ENCODE measurements at regions not wholly inside any gene's neighbourhood (a gene's known extent, or its start where the extent isn't known, plus 50 kb on each side); places are given as distances from the start of the nearest gene placed in this dataset.
A peak's percentile ranks its signal among the peaks of the same experiment; 100 is the strongest.

DNA sequence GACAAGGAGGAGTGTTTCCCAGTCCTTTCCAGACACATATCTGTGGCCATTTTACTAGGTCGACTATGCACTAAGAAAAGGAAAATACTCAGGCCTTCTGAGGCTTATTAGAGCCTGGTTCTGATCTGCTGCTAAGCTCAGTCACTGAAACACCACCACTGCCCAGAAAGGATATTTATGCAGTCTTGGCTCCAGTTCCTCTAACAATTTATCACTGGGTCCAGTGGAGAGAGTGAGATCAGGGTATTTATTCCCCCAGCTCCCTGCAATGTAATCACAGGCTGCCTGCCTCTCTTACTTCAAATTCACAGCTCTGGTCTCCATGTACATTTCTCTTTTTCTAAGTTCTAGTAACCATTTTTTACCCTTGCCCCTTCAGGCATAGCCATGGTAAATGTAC, 81.6 kb upstream of the INPP4B start:
- H3K27me3 ChIP-seq (ENCODE audit: control insufficient read depth in 1 of 2, insufficient read depth in 2 of 2, low read length in 2 of 2): no peaks in the 10 kb centered on the region
- H3K27ac ChIP-seq (ENCODE audit: low read length): peak overlapping the region; percentile 88
- no peaks in the 10 kb centered on the region for H3K36me3 ChIP-seq (ENCODE audit: control insufficient read depth in 2 of 2, insufficient read depth in 2 of 2, low read length in 2 of 2)
- H3K4me3 ChIP-seq (ENCODE audit: low read length in 2 of 2): no peak overlapping the region
- peak overlapping the region; percentile 7 to 10 for H3K9ac ChIP-seq (ENCODE audit: low read length in 2 of 2)
- peaks cover 19% of the 10 kb centered on the region for H3K4me1 ChIP-seq (ENCODE audit: control insufficient read depth, insufficient read depth, low read length)
- H3K9me3 ChIP-seq (ENCODE audit: control insufficient read depth in 2 of 2, low read length in 2 of 2): no peaks in the 10 kb centered on the region

GRCh38 chr4:142929526-142929925, 83.4 kb upstream of the INPP4B start:
- Histone ChIP-seq H3K9ac (ENCODE audit: low read length in 2 of 2) (no peak overlapping the region), H3K4me1 (ENCODE audit: control insufficient read depth, insufficient read depth, low read length) (peaks cover 14% of the 10 kb centered on the region), H3K36me3 (ENCODE audit: control insufficient read depth in 2 of 2, insufficient read depth in 2 of 2, low read length in 2 of 2) (no peaks in the 10 kb centered on the region), H3K27ac (ENCODE audit: low read length) (no peak overlapping the region), H3K4me3 (ENCODE audit: low read length in 2 of 2) (no peak overlapping the region), H3K9me3 (ENCODE audit: control insufficient read depth in 2 of 2, low read length in 2 of 2) (no peaks in the 10 kb centered on the region), H3K27me3 (ENCODE audit: control insufficient read depth in 1 of 2, insufficient read depth in 2 of 2, low read length in 2 of 2) (no peaks in the 10 kb centered on the region)

DNA sequence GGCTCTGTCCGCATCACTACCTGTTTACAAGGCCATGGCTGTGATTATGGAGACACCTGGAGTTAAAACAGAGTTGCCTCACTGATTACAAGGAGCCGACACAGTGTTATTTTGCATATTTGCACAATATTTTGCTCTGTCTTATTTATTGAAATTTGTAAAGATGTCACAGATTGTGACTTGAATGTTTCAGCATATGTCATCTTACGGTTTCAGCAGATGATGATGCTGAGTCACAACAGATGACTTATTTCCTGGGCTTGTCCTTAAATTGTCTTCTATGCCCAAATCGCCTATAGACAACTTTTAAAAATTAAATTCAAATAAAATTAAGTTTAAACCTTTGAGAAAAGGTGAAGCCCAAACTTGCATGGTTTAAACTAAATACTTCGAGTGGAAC, 87.1 kb upstream of the INPP4B start:
- H3K9me3 ChIP-seq (ENCODE audit: control insufficient read depth in 2 of 2, low read length in 2 of 2): no peaks in the 10 kb centered on the region
- no peak overlapping the region for H3K4me3 ChIP-seq (ENCODE audit: low read length in 2 of 2)
- H3K27ac ChIP-seq (ENCODE audit: low read length): no peak overlapping the region
- H3K27me3 ChIP-seq (ENCODE audit: control insufficient read depth in 1 of 2, insufficient read depth in 2 of 2, low read length in 2 of 2): no peaks in the 10 kb centered on the region
- no peaks in the 10 kb centered on the region for H3K36me3 ChIP-seq (ENCODE audit: control insufficient read depth in 2 of 2, insufficient read depth in 2 of 2, low read length in 2 of 2)
- H3K4me1 ChIP-seq (ENCODE audit: control insufficient read depth, insufficient read depth, low read length): peaks cover 3% of the 10 kb centered on the region
- H3K9ac ChIP-seq (ENCODE audit: low read length in 2 of 2): no peak overlapping the region

GRCh38 chr4:142940425-142941330, 94.6 kb upstream of the INPP4B start:
- Histone ChIP-seq H3K4me3 (ENCODE audit: low read length in 2 of 2) (no peak overlapping the region), H3K9me3 (ENCODE audit: control insufficient read depth in 2 of 2, low read length in 2 of 2) (no peaks in the 10 kb centered on the region), H3K36me3 (ENCODE audit: control insufficient read depth in 2 of 2, insufficient read depth in 2 of 2, low read length in 2 of 2) (no peaks in the 10 kb centered on the region), H3K9ac (ENCODE audit: low read length in 2 of 2) (no peak overlapping the region), H3K27ac (ENCODE audit: low read length) (no peak overlapping the region), H3K4me1 (ENCODE audit: control insufficient read depth, insufficient read depth, low read length) (peaks cover 10% of the 10 kb centered on the region), H3K27me3 (ENCODE audit: control insufficient read depth in 1 of 2, insufficient read depth in 2 of 2, low read length in 2 of 2) (no peaks in the 10 kb centered on the region)

- Histone ChIP-seq H3K4me3 (ENCODE audit: low read length in 2 of 2) (no peak overlapping the region), H3K9ac (ENCODE audit: low read length in 2 of 2) (no peak overlapping the region), H3K36me3 (ENCODE audit: control insufficient read depth in 2 of 2, insufficient read depth in 2 of 2, low read length in 2 of 2) (no peaks in the 10 kb centered on the region), H3K9me3 (ENCODE audit: control insufficient read depth in 2 of 2, low read length in 2 of 2) (no peaks in the 10 kb centered on the region), H3K27me3 (ENCODE audit: control insufficient read depth in 1 of 2, insufficient read depth in 2 of 2, low read length in 2 of 2) (no peaks in the 10 kb centered on the region), H3K27ac (ENCODE audit: low read length) (no peak overlapping the region), H3K4me1 (ENCODE audit: control insufficient read depth, insufficient read depth, low read length) (peaks cover 10% of the 10 kb centered on the region)
Observed at GRCh38 chr4:142944565-142944964, 98.5 kb upstream of the INPP4B start.

- peaks cover 0 to 5% of the 10 kb centered on the region in 2 donors for H3K9me3 ChIP-seq (ENCODE audit: control insufficient read depth in 2 of 2, low read length in 2 of 2)
- no peaks in the 10 kb centered on the region for H3K4me1 ChIP-seq (ENCODE audit: control insufficient read depth, insufficient read depth, low read length)
- H3K36me3 ChIP-seq (ENCODE audit: control insufficient read depth in 2 of 2, insufficient read depth in 2 of 2, low read length in 2 of 2): no peaks in the 10 kb centered on the region
- no peak overlapping the region for H3K27ac ChIP-seq (ENCODE audit: low read length)
- H3K9ac ChIP-seq (ENCODE audit: low read length in 2 of 2): no peak overlapping the region
- H3K4me3 ChIP-seq (ENCODE audit: low read length in 2 of 2): no peak overlapping the region
- no peaks in the 10 kb centered on the region for H3K27me3 ChIP-seq (ENCODE audit: control insufficient read depth in 1 of 2, insufficient read depth in 2 of 2, low read length in 2 of 2)
Observed at GRCh38 chr4:142952821-142953580, 106.9 kb upstream of the INPP4B start.

DNA sequence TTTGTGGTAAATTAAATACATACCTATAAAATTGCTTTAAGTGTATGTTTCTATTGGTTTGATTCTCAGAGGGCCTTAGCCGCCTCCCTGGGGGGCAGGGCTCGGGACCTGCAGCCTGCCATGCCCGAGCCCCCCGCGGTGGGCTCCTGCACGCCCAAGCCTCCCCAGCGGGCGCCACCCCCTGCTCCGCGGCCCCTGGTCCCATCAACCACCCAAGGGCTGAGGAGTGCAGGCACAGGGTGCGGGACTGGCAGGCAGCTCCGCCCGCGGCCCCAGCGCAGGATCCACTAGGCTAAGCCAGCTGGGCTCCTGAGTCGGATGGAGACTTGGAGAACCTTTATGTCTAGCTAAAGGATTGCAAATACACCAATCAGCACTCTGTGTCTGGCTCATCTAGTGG, 108.3 kb upstream of the INPP4B start:
- Histone ChIP-seq H3K4me1 (ENCODE audit: control insufficient read depth, insufficient read depth, low read length) (no peaks in the 10 kb centered on the region), H3K27me3 (ENCODE audit: control insufficient read depth in 1 of 2, insufficient read depth in 2 of 2, low read length in 2 of 2) (no peaks in the 10 kb centered on the region)

DNA sequence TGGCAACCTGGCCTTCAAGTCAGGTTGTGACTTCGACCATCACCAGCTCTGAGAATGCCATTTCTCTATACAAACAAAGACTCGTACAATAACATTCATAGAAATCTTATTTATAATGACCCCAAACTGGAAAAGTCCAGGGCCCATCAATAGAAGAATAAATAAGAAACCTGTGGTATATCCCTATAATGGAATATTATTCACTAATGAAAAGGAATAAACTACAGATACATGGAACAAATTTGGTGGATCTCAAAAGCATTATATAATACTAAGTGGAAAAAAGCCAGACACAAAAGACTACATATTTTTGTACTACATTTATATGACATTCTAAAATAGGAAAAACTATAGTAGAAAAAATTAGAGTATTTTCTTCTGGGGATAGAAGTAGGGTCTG, 109.4 kb upstream of the INPP4B start:
- no peak overlapping the region for H3K4me3 ChIP-seq (ENCODE audit: low read length in 2 of 2)
- H3K4me1 ChIP-seq (ENCODE audit: control insufficient read depth, insufficient read depth, low read length): no peaks in the 10 kb centered on the region
- no peaks in the 10 kb centered on the region for H3K36me3 ChIP-seq (ENCODE audit: control insufficient read depth in 2 of 2, insufficient read depth in 2 of 2, low read length in 2 of 2)
- no peak overlapping the region for H3K27ac ChIP-seq (ENCODE audit: low read length)
- H3K27me3 ChIP-seq (ENCODE audit: control insufficient read depth in 1 of 2, insufficient read depth in 2 of 2, low read length in 2 of 2): no peaks in the 10 kb centered on the region
- no peak overlapping the region for H3K9ac ChIP-seq (ENCODE audit: low read length in 2 of 2)
- H3K9me3 ChIP-seq (ENCODE audit: control insufficient read depth in 2 of 2, low read length in 2 of 2): peaks cover 0 to 5% of the 10 kb centered on the region in 2 donors

More for the DNA sequence above, 108.3 kb upstream of the INPP4B start:
- Histone ChIP-seq H3K27ac (ENCODE audit: low read length) (no peak overlapping the region), H3K9me3 (ENCODE audit: control insufficient read depth in 2 of 2, low read length in 2 of 2) (peaks cover 0 to 5% of the 10 kb centered on the region in 2 donors), H3K4me3 (ENCODE audit: low read length in 2 of 2) (no peak overlapping the region), H3K9ac (ENCODE audit: low read length in 2 of 2) (no peak overlapping the region), H3K36me3 (ENCODE audit: control insufficient read depth in 2 of 2, insufficient read depth in 2 of 2, low read length in 2 of 2) (no peaks in the 10 kb centered on the region)

DNA sequence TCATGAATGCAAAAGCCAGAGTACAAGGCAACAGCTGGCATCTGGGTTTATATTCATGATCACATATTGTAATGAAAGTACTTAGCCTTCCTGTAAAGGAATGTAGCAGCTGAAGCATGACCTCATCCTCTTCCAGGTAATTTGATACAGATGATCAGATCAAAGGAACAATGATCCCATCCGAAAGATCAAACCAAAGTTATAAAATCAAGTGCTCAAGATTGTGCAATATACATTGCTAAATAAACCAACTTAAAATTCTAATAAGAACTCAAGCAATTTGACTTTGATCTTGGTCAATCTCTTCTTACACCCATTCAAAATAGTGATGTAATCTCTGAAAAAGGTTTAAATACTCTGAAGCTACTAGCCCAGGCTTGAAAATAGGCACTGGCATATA, 113.1 kb upstream of the INPP4B start:
- no peak overlapping the region for H3K4me3 ChIP-seq (ENCODE audit: low read length in 2 of 2)
- peaks cover 0 to 2% of the 10 kb centered on the region in 2 donors for H3K9me3 ChIP-seq (ENCODE audit: control insufficient read depth in 2 of 2, low read length in 2 of 2)
- peaks cover 5% of the 10 kb centered on the region for H3K4me1 ChIP-seq (ENCODE audit: control insufficient read depth, insufficient read depth, low read length)
- H3K27me3 ChIP-seq (ENCODE audit: control insufficient read depth in 1 of 2, insufficient read depth in 2 of 2, low read length in 2 of 2): no peaks in the 10 kb centered on the region
- H3K9ac ChIP-seq (ENCODE audit: low read length in 2 of 2): no peak overlapping the region
- H3K36me3 ChIP-seq (ENCODE audit: control insufficient read depth in 2 of 2, insufficient read depth in 2 of 2, low read length in 2 of 2): no peaks in the 10 kb centered on the region
- no peak overlapping the region for H3K27ac ChIP-seq (ENCODE audit: low read length)

GRCh38 chr4:142960126-142960525, 114.0 kb upstream of the INPP4B start:
- H3K36me3 ChIP-seq (ENCODE audit: control insufficient read depth in 2 of 2, insufficient read depth in 2 of 2, low read length in 2 of 2): no peaks in the 10 kb centered on the region
- peak overlapping the region; percentile 18 for H3K27ac ChIP-seq (ENCODE audit: low read length)
- H3K4me1 ChIP-seq (ENCODE audit: control insufficient read depth, insufficient read depth, low read length): peaks cover 5% of the 10 kb centered on the region
- no peak overlapping the region for H3K4me3 ChIP-seq (ENCODE audit: low read length in 2 of 2)
- no peaks in the 10 kb centered on the region for H3K27me3 ChIP-seq (ENCODE audit: control insufficient read depth in 1 of 2, insufficient read depth in 2 of 2, low read length in 2 of 2)
- no peak overlapping the region for H3K9ac ChIP-seq (ENCODE audit: low read length in 2 of 2)
- no peaks in the 10 kb centered on the region for H3K9me3 ChIP-seq (ENCODE audit: control insufficient read depth in 2 of 2, low read length in 2 of 2)
